ENCODE measurements at regions not wholly inside any gene's neighbourhood (a gene's known extent, or its start where the extent isn't known, plus 50 kb on each side); places are given as distances from the start of the nearest gene placed in this dataset.

GRCh38 chr6:163661272-163661671 lies 246.8 kb downstream of the QKI start:
- TF ChIP-seq CTCF (IDR thresholded peaks at IDR 0.05; ENCODE audit: poor library complexity): no peak
- no peak for TF ChIP-seq EZH2 (IDR thresholded peaks at IDR 0.05; ENCODE audit: borderline replicate concordance)
- TF ChIP-seq EZH2phosphoT487 (IDR thresholded peaks at IDR 0.05; ENCODE audit: low read depth, severe bottlenecking, unreplicated experiment): no peak
